ENCODE measurements at regions not wholly inside any gene's neighbourhood (a gene's known extent, or its start where the extent isn't known, plus 50 kb on each side); places are given as distances from the start of the nearest gene placed in this dataset.

GRCh38 chr1:239678181-239678580, 291.8 kb downstream of the CHRM3 start (continued):
- TF ChIP-seq RELA (CRISPR knock-in tag; IDR thresholded peaks at IDR 0.05; ENCODE audit: borderline replicate concordance) = no peak
- no peak for TF ChIP-seq NFE2L1 (CRISPR knock-in tag; IDR thresholded peaks at IDR 0.05)
- TF ChIP-seq ZBTB21 (CRISPR knock-in tag; IDR thresholded peaks at IDR 0.05; ENCODE audit: borderline replicate concordance) = no peak
- no peak for TF ChIP-seq CDX4 (CRISPR knock-in tag; IDR thresholded peaks at IDR 0.05; ENCODE audit: borderline replicate concordance)

GRCh38 chr1:239682046-239682445, 295.7 kb downstream of the CHRM3 start:
- Mint-ChIP-seq H3K27me3 (ENCODE audit: low read depth) (no peaks in the 10 kb centered on the region), H3K4me1 (peaks cover 7% of the 10 kb centered on the region), H3K4me3 (no peak overlapping the region), H3K27ac (no peak overlapping the region), H3K36me3 (peaks cover 11% of the 10 kb centered on the region), H3K9me3 (peaks cover 7% of the 10 kb centered on the region; the same call in 1 of the 2 replicates)
- no peak for DNase-seq (ENCODE audit: low spot score)
- POLR2A ChIA-PET = no interaction called here
- ATAC-seq = no peak
- CTCF ChIA-PET = no interaction called here
- TF ChIP-seq, protein P1, sequence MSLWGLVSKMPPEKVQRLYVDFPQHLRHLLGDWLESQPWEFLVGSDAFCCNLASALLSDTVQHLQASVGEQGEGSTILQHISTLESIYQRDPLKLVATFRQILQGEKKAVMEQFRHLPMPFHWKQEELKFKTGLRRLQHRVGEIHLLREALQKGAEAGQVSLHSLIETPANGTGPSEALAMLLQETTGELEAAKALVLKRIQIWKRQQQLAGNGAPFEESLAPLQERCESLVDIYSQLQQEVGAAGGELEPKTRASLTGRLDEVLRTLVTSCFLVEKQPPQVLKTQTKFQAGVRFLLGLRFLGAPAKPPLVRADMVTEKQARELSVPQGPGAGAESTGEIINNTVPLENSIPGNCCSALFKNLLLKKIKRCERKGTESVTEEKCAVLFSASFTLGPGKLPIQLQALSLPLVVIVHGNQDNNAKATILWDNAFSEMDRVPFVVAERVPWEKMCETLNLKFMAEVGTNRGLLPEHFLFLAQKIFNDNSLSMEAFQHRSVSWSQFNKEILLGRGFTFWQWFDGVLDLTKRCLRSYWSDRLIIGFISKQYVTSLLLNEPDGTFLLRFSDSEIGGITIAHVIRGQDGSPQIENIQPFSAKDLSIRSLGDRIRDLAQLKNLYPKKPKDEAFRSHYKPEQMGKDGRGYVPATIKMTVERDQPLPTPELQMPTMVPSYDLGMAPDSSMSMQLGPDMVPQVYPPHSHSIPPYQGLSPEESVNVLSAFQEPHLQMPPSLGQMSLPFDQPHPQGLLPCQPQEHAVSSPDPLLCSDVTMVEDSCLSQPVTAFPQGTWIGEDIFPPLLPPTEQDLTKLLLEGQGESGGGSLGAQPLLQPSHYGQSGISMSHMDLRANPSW (CRISPR knock-in tag; conservative IDR thresholded peaks at IDR 0.05; ENCODE audit: low read depth) = no peak
- no peak for TF ChIP-seq ZNF532 (CRISPR knock-in tag; IDR thresholded peaks at IDR 0.05; ENCODE audit: borderline replicate concordance)
- TF ChIP-seq FOXK1 (CRISPR knock-in tag; IDR thresholded peaks at IDR 0.05) = no peak
- TF ChIP-seq, protein P2, sequence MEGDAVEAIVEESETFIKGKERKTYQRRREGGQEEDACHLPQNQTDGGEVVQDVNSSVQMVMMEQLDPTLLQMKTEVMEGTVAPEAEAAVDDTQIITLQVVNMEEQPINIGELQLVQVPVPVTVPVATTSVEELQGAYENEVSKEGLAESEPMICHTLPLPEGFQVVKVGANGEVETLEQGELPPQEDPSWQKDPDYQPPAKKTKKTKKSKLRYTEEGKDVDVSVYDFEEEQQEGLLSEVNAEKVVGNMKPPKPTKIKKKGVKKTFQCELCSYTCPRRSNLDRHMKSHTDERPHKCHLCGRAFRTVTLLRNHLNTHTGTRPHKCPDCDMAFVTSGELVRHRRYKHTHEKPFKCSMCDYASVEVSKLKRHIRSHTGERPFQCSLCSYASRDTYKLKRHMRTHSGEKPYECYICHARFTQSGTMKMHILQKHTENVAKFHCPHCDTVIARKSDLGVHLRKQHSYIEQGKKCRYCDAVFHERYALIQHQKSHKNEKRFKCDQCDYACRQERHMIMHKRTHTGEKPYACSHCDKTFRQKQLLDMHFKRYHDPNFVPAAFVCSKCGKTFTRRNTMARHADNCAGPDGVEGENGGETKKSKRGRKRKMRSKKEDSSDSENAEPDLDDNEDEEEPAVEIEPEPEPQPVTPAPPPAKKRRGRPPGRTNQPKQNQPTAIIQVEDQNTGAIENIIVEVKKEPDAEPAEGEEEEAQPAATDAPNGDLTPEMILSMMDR (IDR thresholded peaks at IDR 0.05) = no peak
- no peak for TF ChIP-seq IRF1 (CRISPR knock-in tag; IDR thresholded peaks at IDR 0.05)
- TF ChIP-seq CBFB (CRISPR knock-in tag; IDR thresholded peaks at IDR 0.05; ENCODE audit: low read depth) = no peak
- TF ChIP-seq NFATC4 (CRISPR knock-in tag; IDR thresholded peaks at IDR 0.05) = no peak
- TF ChIP-seq, protein P3, sequence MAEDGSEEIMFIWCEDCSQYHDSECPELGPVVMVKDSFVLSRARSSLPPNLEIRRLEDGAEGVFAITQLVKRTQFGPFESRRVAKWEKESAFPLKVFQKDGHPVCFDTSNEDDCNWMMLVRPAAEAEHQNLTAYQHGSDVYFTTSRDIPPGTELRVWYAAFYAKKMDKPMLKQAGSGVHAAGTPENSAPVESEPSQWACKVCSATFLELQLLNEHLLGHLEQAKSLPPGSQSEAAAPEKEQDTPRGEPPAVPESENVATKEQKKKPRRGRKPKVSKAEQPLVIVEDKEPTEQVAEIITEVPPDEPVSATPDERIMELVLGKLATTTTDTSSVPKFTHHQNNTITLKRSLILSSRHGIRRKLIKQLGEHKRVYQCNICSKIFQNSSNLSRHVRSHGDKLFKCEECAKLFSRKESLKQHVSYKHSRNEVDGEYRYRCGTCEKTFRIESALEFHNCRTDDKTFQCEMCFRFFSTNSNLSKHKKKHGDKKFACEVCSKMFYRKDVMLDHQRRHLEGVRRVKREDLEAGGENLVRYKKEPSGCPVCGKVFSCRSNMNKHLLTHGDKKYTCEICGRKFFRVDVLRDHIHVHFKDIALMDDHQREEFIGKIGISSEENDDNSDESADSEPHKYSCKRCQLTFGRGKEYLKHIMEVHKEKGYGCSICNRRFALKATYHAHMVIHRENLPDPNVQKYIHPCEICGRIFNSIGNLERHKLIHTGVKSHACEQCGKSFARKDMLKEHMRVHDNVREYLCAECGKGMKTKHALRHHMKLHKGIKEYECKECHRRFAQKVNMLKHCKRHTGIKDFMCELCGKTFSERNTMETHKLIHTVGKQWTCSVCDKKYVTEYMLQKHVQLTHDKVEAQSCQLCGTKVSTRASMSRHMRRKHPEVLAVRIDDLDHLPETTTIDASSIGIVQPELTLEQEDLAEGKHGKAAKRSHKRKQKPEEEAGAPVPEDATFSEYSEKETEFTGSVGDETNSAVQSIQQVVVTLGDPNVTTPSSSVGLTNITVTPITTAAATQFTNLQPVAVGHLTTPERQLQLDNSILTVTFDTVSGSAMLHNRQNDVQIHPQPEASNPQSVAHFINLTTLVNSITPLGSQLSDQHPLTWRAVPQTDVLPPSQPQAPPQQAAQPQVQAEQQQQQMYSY (CRISPR knock-in tag; IDR thresholded peaks at IDR 0.05) = no peak
- TF ChIP-seq MXD4 (CRISPR knock-in tag; IDR thresholded peaks at IDR 0.05; ENCODE audit: borderline replicate concordance) = no peak
- no peak for TF ChIP-seq ERG (CRISPR knock-in tag; IDR thresholded peaks at IDR 0.05)
- TF ChIP-seq NFYB (CRISPR knock-in tag; conservative IDR thresholded peaks at IDR 0.05; ENCODE audit: low read depth) = no peak
- TF ChIP-seq, protein P4, sequence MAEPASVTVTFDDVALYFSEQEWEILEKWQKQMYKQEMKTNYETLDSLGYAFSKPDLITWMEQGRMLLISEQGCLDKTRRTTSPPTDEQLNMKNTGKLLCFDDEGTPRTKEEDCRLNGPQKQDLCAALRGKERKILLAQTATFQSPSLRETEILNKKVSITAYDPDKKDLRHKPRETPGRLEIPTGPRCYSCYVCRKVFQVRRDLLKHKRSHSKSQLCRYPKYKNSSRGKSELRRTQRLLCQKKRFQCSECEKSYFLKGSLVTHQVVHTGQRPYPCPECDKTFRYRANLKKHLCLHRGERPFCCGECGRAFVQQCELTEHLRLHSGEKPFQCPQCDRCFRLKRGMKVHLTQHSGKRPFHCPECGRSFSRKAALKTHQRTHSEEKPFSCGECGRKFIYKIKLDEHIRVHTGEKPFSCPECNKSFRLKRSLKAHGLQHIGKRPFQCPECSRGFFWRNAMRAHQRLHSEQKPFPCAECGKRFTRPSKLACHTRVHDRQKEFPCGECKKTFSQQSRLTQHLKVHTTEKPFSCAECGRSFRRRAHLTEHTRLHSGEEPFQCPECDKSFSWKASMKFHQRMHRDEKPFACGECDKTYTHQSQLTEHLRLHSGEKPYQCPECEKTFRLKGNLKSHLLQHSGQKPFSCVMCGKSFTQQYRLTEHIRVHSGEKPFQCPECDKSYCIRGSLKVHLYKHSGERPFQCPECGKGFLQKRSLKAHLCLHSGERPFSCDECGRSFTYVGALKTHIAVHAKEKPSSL (CRISPR knock-in tag; conservative IDR thresholded peaks at IDR 0.05) = no peak
- TF ChIP-seq, protein P5, sequence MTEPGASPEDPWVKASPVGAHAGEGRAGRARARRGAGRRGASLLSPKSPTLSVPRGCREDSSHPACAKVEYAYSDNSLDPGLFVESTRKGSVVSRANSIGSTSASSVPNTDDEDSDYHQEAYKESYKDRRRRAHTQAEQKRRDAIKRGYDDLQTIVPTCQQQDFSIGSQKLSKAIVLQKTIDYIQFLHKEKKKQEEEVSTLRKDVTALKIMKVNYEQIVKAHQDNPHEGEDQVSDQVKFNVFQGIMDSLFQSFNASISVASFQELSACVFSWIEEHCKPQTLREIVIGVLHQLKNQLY (CRISPR knock-in tag; IDR thresholded peaks at IDR 0.05) = no peak
- no peak for TF ChIP-seq FOXP1 (CRISPR knock-in tag; IDR thresholded peaks at IDR 0.05; ENCODE audit: borderline replicate concordance)

All from WTC11 (cell line).